ENCODE measurements at regions not wholly inside any gene's neighbourhood (a gene's known extent, or its start where the extent isn't known, plus 50 kb on each side); places are given as distances from the start of the nearest gene placed in this dataset.

DNA sequence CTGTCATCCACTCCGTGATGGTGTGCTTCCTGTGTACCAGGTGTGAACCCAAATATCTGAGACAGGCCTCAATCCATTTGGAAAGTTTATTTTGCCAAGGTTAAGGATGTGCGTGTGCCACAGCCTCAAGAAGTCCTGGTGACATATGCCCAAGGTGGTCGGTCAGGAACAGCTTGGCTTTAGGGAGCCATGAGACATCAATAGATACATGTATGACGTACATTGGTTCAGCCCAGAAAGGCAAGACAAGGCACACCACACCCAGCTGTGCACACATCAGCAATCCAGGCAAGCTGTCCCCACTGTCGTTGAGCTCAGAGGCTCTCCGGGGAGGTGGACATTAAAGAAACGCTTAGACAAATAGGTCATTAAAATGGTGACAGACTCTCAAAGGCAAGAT, 56.8 kb upstream of the SHANK2 start:
- DNase-seq = no peak

- no peak for DNase-seq
Measured at GRCh38 chr11:71307811-71308645, 55.7 kb upstream of the SHANK2 start.

DNA sequence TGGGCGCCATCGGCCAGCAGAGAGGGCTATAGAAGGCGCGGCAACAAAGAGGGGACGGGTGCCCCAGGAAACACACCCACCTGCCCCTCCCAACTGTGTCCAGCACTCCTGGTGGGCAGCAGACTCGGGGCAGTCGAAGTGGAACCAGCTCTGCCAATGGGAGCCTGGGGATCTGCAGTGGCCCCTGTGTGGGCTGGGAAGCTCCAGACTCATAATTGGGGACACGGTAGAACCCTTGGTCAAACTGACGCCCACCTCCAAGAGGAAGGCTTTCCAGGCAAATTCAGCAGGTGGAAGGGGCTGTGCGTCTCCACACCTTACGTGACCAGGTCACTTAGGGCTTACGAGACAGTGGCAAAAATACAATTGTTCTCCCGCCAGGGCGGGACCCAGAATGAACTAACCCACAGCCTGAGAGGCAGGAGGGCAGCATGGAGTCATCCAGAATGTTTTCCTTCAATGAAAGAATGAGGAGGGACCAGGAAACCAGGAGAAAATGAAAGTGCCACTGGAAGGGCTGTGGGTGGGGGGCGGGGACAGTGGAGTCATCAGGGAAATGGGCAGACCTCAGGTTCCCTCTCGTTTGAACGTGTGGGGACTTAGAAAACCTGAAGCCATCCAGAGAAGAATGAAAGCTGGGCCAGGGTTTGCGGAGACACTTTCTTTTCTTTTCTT, 53.2 kb upstream of the SHANK2 start:
- DNase-seq = no peak

DNA sequence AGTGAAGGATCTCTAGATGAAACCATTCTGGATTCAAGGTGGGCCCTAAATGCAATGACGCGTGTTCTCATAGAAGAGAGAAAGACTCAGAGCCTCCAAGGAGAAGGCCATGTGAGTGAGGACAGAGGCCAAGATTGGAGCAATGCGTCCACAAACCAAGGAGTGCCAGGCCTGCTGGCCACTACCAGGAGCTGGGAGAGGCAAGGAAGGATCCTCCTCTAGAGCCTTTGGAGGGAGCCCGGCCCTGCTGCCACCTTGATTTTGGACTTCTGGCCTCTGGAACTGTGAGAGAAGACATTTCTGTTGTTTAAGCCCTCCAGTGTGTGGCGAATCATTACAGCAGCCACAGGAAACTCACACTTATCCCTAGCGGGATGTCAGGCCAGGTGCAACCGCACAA, 52.7 kb upstream of the SHANK2 start:
- no peak for DNase-seq

GRCh38 chr11:71304491-71304890, 52.1 kb upstream of the SHANK2 start:
- no peak for DNase-seq

- DNase-seq = no peak
Measured at GRCh38 chr11:71304045-71304444, 51.7 kb upstream of the SHANK2 start.

GRCh38 chr11:71302911-71303310, 50.5 kb upstream of the SHANK2 start:
- DNase-seq = no peak

GRCh38 chr11:71302534-71302909, 50.1 kb upstream of the SHANK2 start:
- no peak for DNase-seq
